ENCODE measurements at regions not wholly inside any gene's neighbourhood (a gene's known extent, or its start where the extent isn't known, plus 50 kb on each side); places are given as distances from the start of the nearest gene placed in this dataset.

DNA sequence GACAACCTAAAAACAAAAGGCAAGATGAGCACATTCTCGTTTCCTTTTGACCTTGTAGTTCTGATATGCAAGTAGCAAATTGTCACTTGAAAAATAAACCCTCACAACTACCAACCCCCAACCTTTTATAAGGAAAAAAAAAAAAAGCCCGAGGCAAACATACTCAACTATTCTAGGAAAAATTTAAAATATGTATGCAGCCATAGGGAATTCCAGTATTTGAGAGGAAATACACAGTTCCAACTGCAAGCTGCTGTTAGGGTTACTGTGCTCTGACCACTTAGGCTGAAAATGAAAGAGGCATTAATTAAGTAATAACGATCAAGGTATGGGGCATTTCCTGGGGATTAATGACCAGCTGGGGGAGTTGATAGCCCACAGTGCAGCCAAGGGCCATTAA is 281.9 kb upstream of the DPH6 start:
- Histone ChIP-seq H3K9ac (ENCODE audit: low read length) (no peak overlapping the region), H3K4me2 (ENCODE audit: low read length) (no peak overlapping the region), H3K9me3 (ENCODE audit: low read length) (no peaks in the 10 kb centered on the region), H2AFZ (ENCODE audit: low read depth, low read length) (no peak overlapping the region), H3F3A (ENCODE audit: insufficient read depth, low read length, poor library complexity, severe bottlenecking) (no peaks in the 10 kb centered on the region), H3K27ac (ENCODE audit: low read length) (no peak overlapping the region), H3K79me2 (replicated peaks; ENCODE audit: insufficient read depth, low read length) (no peaks in the 10 kb centered on the region), H3K9me2 (ENCODE audit: insufficient read depth, low read length) (no peaks in the 10 kb centered on the region), H3K36me3 (ENCODE audit: insufficient read depth, low read length) (no peaks in the 10 kb centered on the region), H3K4me3 (ENCODE audit: low read length) (no peak overlapping the region), H4K20me1 (ENCODE audit: insufficient read depth) (no peaks in the 10 kb centered on the region), H3K27me3 (ENCODE audit: insufficient read depth, low read depth, low read length) (no peaks in the 10 kb centered on the region)
- TF ChIP-seq MXI1 (conservative IDR thresholded peaks at IDR 0.05; ENCODE audit: poor library complexity, severe bottlenecking), result no peak

- Histone ChIP-seq H3F3A (ENCODE audit: insufficient read depth, low read length, poor library complexity, severe bottlenecking) (no peaks in the 10 kb centered on the region), H3K9ac (ENCODE audit: low read length) (no peak overlapping the region), H3K9me3 (ENCODE audit: low read length) (no peaks in the 10 kb centered on the region), H2AFZ (ENCODE audit: low read depth, low read length) (no peak overlapping the region), H3K4me3 (ENCODE audit: low read length) (no peak overlapping the region), H3K27ac (ENCODE audit: low read length) (no peak overlapping the region), H3K79me2 (replicated peaks; ENCODE audit: insufficient read depth, low read length) (no peaks in the 10 kb centered on the region), H4K20me1 (ENCODE audit: insufficient read depth) (no peaks in the 10 kb centered on the region), H3K4me2 (ENCODE audit: low read length) (no peak overlapping the region), H3K9me2 (ENCODE audit: insufficient read depth, low read length) (no peaks in the 10 kb centered on the region), H3K36me3 (ENCODE audit: insufficient read depth, low read length) (no peaks in the 10 kb centered on the region), H3K27me3 (ENCODE audit: insufficient read depth, low read depth, low read length) (no peaks in the 10 kb centered on the region)
- TF ChIP-seq POLR2AphosphoS5 (IDR thresholded peaks at IDR 0.05), result no peak
- no peak for TF ChIP-seq EZH2 (IDR thresholded peaks at IDR 0.05; ENCODE audit: borderline replicate concordance, insufficient read depth, low read length, poor library complexity, severe bottlenecking)
- TF ChIP-seq SMC3 (conservative IDR thresholded peaks at IDR 0.05; ENCODE audit: poor library complexity), result no peak
- TF ChIP-seq MXI1 (conservative IDR thresholded peaks at IDR 0.05; ENCODE audit: poor library complexity, severe bottlenecking), result no peak
- no peak for TF ChIP-seq RAD21 (conservative IDR thresholded peaks at IDR 0.05)
- TF ChIP-seq, protein P1, sequence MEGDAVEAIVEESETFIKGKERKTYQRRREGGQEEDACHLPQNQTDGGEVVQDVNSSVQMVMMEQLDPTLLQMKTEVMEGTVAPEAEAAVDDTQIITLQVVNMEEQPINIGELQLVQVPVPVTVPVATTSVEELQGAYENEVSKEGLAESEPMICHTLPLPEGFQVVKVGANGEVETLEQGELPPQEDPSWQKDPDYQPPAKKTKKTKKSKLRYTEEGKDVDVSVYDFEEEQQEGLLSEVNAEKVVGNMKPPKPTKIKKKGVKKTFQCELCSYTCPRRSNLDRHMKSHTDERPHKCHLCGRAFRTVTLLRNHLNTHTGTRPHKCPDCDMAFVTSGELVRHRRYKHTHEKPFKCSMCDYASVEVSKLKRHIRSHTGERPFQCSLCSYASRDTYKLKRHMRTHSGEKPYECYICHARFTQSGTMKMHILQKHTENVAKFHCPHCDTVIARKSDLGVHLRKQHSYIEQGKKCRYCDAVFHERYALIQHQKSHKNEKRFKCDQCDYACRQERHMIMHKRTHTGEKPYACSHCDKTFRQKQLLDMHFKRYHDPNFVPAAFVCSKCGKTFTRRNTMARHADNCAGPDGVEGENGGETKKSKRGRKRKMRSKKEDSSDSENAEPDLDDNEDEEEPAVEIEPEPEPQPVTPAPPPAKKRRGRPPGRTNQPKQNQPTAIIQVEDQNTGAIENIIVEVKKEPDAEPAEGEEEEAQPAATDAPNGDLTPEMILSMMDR (IDR thresholded peaks at IDR 0.05; ENCODE audit: poor library complexity, severe bottlenecking), result no peak
These were observed 287.6 kb upstream of the DPH6 start for GRCh38 chr15:35833581-35833980.

- no peak overlapping the region for H3K4me3 ChIP-seq (ENCODE audit: low read length)
These were observed 288.4 kb upstream of the DPH6 start for GRCh38 chr15:35834216-35834830.

More at GRCh38 chr15:35834216-35834830, 288.4 kb upstream of the DPH6 start:
- Histone ChIP-seq H4K20me1 (ENCODE audit: insufficient read depth) (no peaks in the 10 kb centered on the region), H2AFZ (ENCODE audit: low read depth, low read length) (no peak overlapping the region), H3K9me2 (ENCODE audit: insufficient read depth, low read length) (no peaks in the 10 kb centered on the region), H3F3A (ENCODE audit: insufficient read depth, low read length, poor library complexity, severe bottlenecking) (no peaks in the 10 kb centered on the region), H3K4me2 (ENCODE audit: low read length) (no peak overlapping the region), H3K9ac (ENCODE audit: low read length) (no peak overlapping the region), H3K36me3 (ENCODE audit: insufficient read depth, low read length) (no peaks in the 10 kb centered on the region), H3K27me3 (ENCODE audit: insufficient read depth, low read depth, low read length) (no peaks in the 10 kb centered on the region), H3K9me3 (ENCODE audit: low read length) (no peaks in the 10 kb centered on the region), H3K79me2 (replicated peaks; ENCODE audit: insufficient read depth, low read length) (no peaks in the 10 kb centered on the region), H3K27ac (ENCODE audit: low read length) (no peak overlapping the region)
- no peak for TF ChIP-seq TAF1 (IDR thresholded peaks at IDR 0.05; ENCODE audit: low read depth)
- no peak for TF ChIP-seq POLR2AphosphoS5 (IDR thresholded peaks at IDR 0.05)
- TF ChIP-seq RAD21 (conservative IDR thresholded peaks at IDR 0.05), result no peak
- no peak for TF ChIP-seq SMC3 (conservative IDR thresholded peaks at IDR 0.05; ENCODE audit: poor library complexity)
- no peak for TF ChIP-seq EZH2 (IDR thresholded peaks at IDR 0.05; ENCODE audit: borderline replicate concordance, insufficient read depth, low read length, poor library complexity, severe bottlenecking)
- TF ChIP-seq, protein P1 (IDR thresholded peaks at IDR 0.05; ENCODE audit: poor library complexity, severe bottlenecking), result no peak
- TF ChIP-seq, protein P2, sequence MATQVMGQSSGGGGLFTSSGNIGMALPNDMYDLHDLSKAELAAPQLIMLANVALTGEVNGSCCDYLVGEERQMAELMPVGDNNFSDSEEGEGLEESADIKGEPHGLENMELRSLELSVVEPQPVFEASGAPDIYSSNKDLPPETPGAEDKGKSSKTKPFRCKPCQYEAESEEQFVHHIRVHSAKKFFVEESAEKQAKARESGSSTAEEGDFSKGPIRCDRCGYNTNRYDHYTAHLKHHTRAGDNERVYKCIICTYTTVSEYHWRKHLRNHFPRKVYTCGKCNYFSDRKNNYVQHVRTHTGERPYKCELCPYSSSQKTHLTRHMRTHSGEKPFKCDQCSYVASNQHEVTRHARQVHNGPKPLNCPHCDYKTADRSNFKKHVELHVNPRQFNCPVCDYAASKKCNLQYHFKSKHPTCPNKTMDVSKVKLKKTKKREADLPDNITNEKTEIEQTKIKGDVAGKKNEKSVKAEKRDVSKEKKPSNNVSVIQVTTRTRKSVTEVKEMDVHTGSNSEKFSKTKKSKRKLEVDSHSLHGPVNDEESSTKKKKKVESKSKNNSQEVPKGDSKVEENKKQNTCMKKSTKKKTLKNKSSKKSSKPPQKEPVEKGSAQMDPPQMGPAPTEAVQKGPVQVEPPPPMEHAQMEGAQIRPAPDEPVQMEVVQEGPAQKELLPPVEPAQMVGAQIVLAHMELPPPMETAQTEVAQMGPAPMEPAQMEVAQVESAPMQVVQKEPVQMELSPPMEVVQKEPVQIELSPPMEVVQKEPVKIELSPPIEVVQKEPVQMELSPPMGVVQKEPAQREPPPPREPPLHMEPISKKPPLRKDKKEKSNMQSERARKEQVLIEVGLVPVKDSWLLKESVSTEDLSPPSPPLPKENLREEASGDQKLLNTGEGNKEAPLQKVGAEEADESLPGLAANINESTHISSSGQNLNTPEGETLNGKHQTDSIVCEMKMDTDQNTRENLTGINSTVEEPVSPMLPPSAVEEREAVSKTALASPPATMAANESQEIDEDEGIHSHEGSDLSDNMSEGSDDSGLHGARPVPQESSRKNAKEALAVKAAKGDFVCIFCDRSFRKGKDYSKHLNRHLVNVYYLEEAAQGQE (IDR thresholded peaks at IDR 0.05; ENCODE audit: borderline replicate concordance), result no peak
- TF ChIP-seq EP300 (conservative IDR thresholded peaks at IDR 0.05; ENCODE audit: poor library complexity, severe bottlenecking), result no peak
- TF ChIP-seq MXI1 (conservative IDR thresholded peaks at IDR 0.05; ENCODE audit: poor library complexity, severe bottlenecking), result no peak

Data from neural cell (in vitro differentiated cells).